ENCODE measurements at regions not wholly inside any gene's neighbourhood (a gene's known extent, or its start where the extent isn't known, plus 50 kb on each side); places are given as distances from the start of the nearest gene placed in this dataset.
"Not testable (repeated sequence)": the region's sequence is repeated elsewhere in the genome, so short reads cannot be mapped to it uniquely, and the experiment has no call there.

- not testable (repeated sequence) for TF ChIP-seq CTCF, POLR2A (IDR thresholded peaks at IDR 0.05)
Measured at GRCh38 chr13:46460223-46460622, 73.2 kb upstream of the RUBCNL start.

Data from sigmoid colon (tissue), 3 donors.